ENCODE measurements at regions not wholly inside any gene's neighbourhood (a gene's known extent, or its start where the extent isn't known, plus 50 kb on each side); places are given as distances from the start of the nearest gene placed in this dataset.

DNA sequence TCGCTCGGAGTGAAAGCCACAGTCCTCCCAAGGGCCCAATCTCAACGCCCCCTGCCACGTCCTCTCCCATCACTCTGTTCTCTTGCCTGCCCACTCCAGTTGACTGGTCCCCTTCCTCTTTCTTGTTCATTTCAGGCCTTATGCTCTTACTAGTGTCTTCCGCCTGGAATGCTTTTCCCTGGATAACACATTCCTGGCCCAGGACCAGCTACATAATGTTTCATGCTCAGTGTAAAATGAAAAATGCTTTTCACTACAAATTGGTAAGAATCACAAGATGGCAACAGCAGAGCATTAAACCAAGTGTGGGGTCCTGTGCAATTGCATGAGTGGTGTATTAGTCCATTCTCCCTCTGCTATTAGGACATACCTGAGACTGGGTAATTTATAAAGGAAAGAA is 417.2 kb upstream of the KLHL29 start (continued):
- no peak for TF ChIP-seq ZNF677 (tag by site-specific recombination; IDR thresholded peaks at IDR 0.05)
- no peak for TF ChIP-seq ZXDB (tag by site-specific recombination; IDR thresholded peaks at IDR 0.05)
- TF ChIP-seq ZNF174 (tag by site-specific recombination; IDR thresholded peaks at IDR 0.05): no peak

DNA sequence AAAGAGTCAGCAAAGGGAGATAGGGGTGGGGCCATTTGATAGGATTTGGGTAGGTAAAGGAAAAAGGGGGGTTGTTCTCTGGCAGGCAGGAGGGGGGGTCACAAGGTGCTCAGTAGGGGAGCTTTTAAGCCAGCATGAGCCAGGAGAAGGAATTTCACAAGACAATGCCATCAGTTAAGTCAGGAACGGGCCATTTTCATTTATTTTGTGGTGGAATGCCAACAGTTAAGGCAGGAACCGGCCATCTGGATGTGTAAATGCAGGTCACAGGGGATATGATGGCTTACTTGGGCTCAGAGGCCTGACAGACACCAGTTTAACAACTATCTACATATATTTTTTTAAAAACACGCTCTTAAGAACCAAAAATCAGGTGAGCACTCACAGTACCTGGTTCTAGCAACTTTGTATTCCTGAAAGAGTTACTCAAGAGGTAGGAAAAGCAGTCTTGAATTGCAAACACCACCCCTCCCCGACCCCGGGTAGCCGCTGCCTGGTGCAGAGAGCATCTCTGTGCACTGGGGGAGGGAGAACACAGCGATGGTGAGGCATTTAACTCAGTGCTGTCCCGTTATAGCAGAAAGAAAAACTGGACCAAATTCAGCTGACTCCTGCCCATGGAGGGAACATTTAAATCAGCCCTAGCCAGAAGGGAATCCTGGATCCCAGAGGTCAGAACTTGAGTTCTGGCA is 414.5 kb upstream of the KLHL29 start:
- TF ChIP-seq BCL11B (tag by site-specific recombination; IDR thresholded peaks at IDR 0.05; ENCODE audit: low read depth): no peak
- TF ChIP-seq OSR2 (tag by site-specific recombination; IDR thresholded peaks at IDR 0.05): no peak
- no peak for TF ChIP-seq ZNF600 (tag by site-specific recombination; IDR thresholded peaks at IDR 0.05)
- TF ChIP-seq ZNF548 (tag by site-specific recombination; IDR thresholded peaks at IDR 0.05): no peak
- no peak for TF ChIP-seq FEZF1 (tag by site-specific recombination; IDR thresholded peaks at IDR 0.05)
- no peak for TF ChIP-seq ZNF302 (tag by site-specific recombination; IDR thresholded peaks at IDR 0.05; ENCODE audit: low read depth)
- no peak for TF ChIP-seq ZSCAN16 (tag by site-specific recombination; IDR thresholded peaks at IDR 0.05)
- TF ChIP-seq ZNF704 (tag by site-specific recombination; IDR thresholded peaks at IDR 0.05): no peak
- TF ChIP-seq, protein P1, sequence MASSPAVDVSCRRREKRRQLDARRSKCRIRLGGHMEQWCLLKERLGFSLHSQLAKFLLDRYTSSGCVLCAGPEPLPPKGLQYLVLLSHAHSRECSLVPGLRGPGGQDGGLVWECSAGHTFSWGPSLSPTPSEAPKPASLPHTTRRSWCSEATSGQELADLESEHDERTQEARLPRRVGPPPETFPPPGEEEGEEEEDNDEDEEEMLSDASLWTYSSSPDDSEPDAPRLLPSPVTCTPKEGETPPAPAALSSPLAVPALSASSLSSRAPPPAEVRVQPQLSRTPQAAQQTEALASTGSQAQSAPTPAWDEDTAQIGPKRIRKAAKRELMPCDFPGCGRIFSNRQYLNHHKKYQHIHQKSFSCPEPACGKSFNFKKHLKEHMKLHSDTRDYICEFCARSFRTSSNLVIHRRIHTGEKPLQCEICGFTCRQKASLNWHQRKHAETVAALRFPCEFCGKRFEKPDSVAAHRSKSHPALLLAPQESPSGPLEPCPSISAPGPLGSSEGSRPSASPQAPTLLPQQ (tag by site-specific recombination; IDR thresholded peaks at IDR 0.05): no peak
- ChIA-PET CTCF (no interaction called here), POLR2A (no interaction called here)
- no peak overlapping the region for H3K4me3 ChIP-seq (ENCODE audit: low read depth, low read length)
- H3K36me3 ChIP-seq (ENCODE audit: control insufficient read depth in 2 of 2, insufficient read depth in 1 of 2, low read length in 2 of 2): no peaks in the 10 kb centered on the region
- H3K9me3 ChIP-seq (ENCODE audit: control insufficient read depth, insufficient read depth, low read depth, low read length): no peaks in the 10 kb centered on the region
- H3K4me1 ChIP-seq (ENCODE audit: control insufficient read depth, insufficient read depth, low read length): no peaks in the 10 kb centered on the region
- H3K27ac ChIP-seq (ENCODE audit: extremely low read depth, low read depth, low read length): no peak overlapping the region

- TF ChIP-seq ZNF19 (tag by site-specific recombination; IDR thresholded peaks at IDR 0.05; ENCODE audit: low read depth) (no peak), ZNF426 (tag by site-specific recombination; IDR thresholded peaks at IDR 0.05) (no peak), ZNF239 (tag by site-specific recombination; IDR thresholded peaks at IDR 0.05) (no peak), ZNF513 (tag by site-specific recombination; IDR thresholded peaks at IDR 0.05) (no peak), ZNF423 (tag by site-specific recombination; IDR thresholded peaks at IDR 0.05) (no peak), ZNF266 (tag by site-specific recombination; IDR thresholded peaks at IDR 0.05; ENCODE audit: low read depth) (no peak), FEZF1 (tag by site-specific recombination; IDR thresholded peaks at IDR 0.05) (no peak), ZNF280D (tag by site-specific recombination; IDR thresholded peaks at IDR 0.05) (no peak), ZNF114 (tag by site-specific recombination; IDR thresholded peaks at IDR 0.05) (no peak)
- TF ChIP-seq, protein P2, sequence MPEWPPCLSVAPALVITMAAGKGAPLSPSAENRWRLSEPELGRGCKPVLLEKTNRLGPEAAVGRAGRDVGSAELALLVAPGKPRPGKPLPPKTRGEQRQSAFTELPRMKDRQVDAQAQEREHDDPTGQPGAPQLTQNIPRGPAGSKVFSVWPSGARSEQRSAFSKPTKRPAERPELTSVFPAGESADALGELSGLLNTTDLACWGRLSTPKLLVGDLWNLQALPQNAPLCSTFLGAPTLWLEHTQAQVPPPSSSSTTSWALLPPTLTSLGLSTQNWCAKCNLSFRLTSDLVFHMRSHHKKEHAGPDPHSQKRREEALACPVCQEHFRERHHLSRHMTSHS (tag by site-specific recombination; IDR thresholded peaks at IDR 0.05): no peak
- no peaks in the 10 kb centered on the region for H3K4me1 ChIP-seq (ENCODE audit: control insufficient read depth, insufficient read depth, low read length)
- no peaks in the 10 kb centered on the region for H3K36me3 ChIP-seq (ENCODE audit: control insufficient read depth in 2 of 2, insufficient read depth in 1 of 2, low read length in 2 of 2)
- ChIA-PET POLR2A (no interaction called here), CTCF (no interaction called here)
- no peak overlapping the region for H3K4me3 ChIP-seq (ENCODE audit: low read depth, low read length)
- H3K9me3 ChIP-seq (ENCODE audit: control insufficient read depth, insufficient read depth, low read depth, low read length): no peaks in the 10 kb centered on the region
- H3K27ac ChIP-seq (ENCODE audit: extremely low read depth, low read depth, low read length): no peak overlapping the region
These were observed 414.0 kb upstream of the KLHL29 start for GRCh38 chr2:22970991-22971390.

Data from HEK293 (cell line).